Bronchial epithelial cell (primary cell): ENCODE measurements at regions not wholly inside any gene's neighbourhood (a gene's known extent, or its start where the extent isn't known, plus 50 kb on each side); places are given as distances from the start of the nearest gene placed in this dataset.

ENCODE experiments used
- DNase-seq: peaks from one replicate; pipeline ENCODE4 v3.0.0-alpha.2; 2010; ENCODE audit warnings: low read depth
- FAIRE-seq: peaks from 2 replicates; lab custom pipeline; 2011; peaks lifted over from hg19 to GRCh38; lab: Jason Lieb, UNC
- H3K27me3 ChIP-seq: 2 replicates; pipeline ENCODE4 v1.5.1; 2011; ENCODE audit warnings: low read length; ENCODE audit not compliant: control insufficient read depth, insufficient read depth
- H3K36me3 ChIP-seq: 2 replicates; pipeline ENCODE4 v1.5.1; 2011; ENCODE audit warnings: low read length; ENCODE audit not compliant: control insufficient read depth, insufficient read depth
- H3K4me3 ChIP-seq: 2 replicates; pipeline ENCODE4 v1.5.1; 2011; ENCODE audit warnings: mild to moderate bottlenecking, low read depth, low read length, control low read depth
- CTCF ChIP-seq: IDR thresholded peaks from 2 replicates; pipeline ENCODE4 v1.5.1; 2011; ENCODE audit warnings: mild to moderate bottlenecking, moderate library complexity, low read length, control low read depth, inconsistent platforms; ENCODE audit not compliant: insufficient read depth, severe bottlenecking

- no peak for FAIRE-seq
- no peak for TF ChIP-seq CTCF
- no peak overlapping the region for H3K4me3 ChIP-seq
Observed at GRCh38 chr6:95698271-95698670, 120.9 kb downstream of the MANEA start.

GRCh38 chr6:95723638-95724037 lies 146.3 kb downstream of the MANEA start:
- no peaks in the 10 kb centered on the region for H3K36me3 ChIP-seq
- no peak overlapping the region for H3K4me3 ChIP-seq
- H3K27me3 ChIP-seq = no peaks in the 10 kb centered on the region
- DNase-seq (peak; percentile 70), FAIRE-seq (no peak)
- no peak for TF ChIP-seq CTCF

More at GRCh38 chr6:95698271-95698670, 120.9 kb downstream of the MANEA start:
- Histone ChIP-seq H3K27me3 (no peaks in the 10 kb centered on the region), H3K36me3 (no peaks in the 10 kb centered on the region)
- no peak for DNase-seq

GRCh38 chr6:95725344-95725743 lies 148.0 kb downstream of the MANEA start:
- H3K36me3 ChIP-seq = no peaks in the 10 kb centered on the region
- no peak for DNase-seq
- H3K4me3 ChIP-seq = no peak overlapping the region
- no peak for TF ChIP-seq CTCF
- FAIRE-seq = no peak
- H3K27me3 ChIP-seq = no peaks in the 10 kb centered on the region

- H3K27me3 ChIP-seq = no peaks in the 10 kb centered on the region
- TF ChIP-seq CTCF = no peak
- DNase-seq (no peak), FAIRE-seq (no peak)
- H3K36me3 ChIP-seq = no peaks in the 10 kb centered on the region
- no peak overlapping the region for H3K4me3 ChIP-seq
Observed at GRCh38 chr6:95740157-95740556, 162.8 kb downstream of the MANEA start.

GRCh38 chr6:95741045-95741444 lies 163.7 kb downstream of the MANEA start:
- H3K27me3 ChIP-seq = no peaks in the 10 kb centered on the region
- FAIRE-seq = peak; percentile 7
- H3K36me3 ChIP-seq = no peaks in the 10 kb centered on the region
- H3K4me3 ChIP-seq = no peak overlapping the region
- DNase-seq = no peak
- no peak for TF ChIP-seq CTCF

- DNase-seq (no peak), FAIRE-seq (no peak)
- no peaks in the 10 kb centered on the region for H3K27me3 ChIP-seq
- H3K4me3 ChIP-seq = no peak overlapping the region
- no peaks in the 10 kb centered on the region for H3K36me3 ChIP-seq
- TF ChIP-seq CTCF = no peak
Observed at GRCh38 chr6:95742767-95743289, 165.5 kb downstream of the MANEA start.
